ENCODE measurements at regions not wholly inside any gene's neighbourhood (a gene's known extent, or its start where the extent isn't known, plus 50 kb on each side); places are given as distances from the start of the nearest gene placed in this dataset.

- DNase-seq, result no peak
- H3K27ac ChIP-seq, result no peak overlapping the region
- H3K27me3 ChIP-seq, result no peaks in the 10 kb centered on the region
- H3K4me3 ChIP-seq, result no peak overlapping the region
- no peak for ATAC-seq
- no peaks in the 10 kb centered on the region for H3K4me1 ChIP-seq
- intact Hi-C loops (cut with DNase I), result no loop called here
- H3K9me3 ChIP-seq, result no peaks in the 10 kb centered on the region
- no peaks in the 10 kb centered on the region for H3K36me3 ChIP-seq
- no peak for TF ChIP-seq CTCF (IDR thresholded peaks at IDR 0.05)
Observed at GRCh38 chr11:129608711-129609110, 206.9 kb upstream of the TMEM45B start.

GRCh38 chr11:129610125-129610524 is 205.5 kb upstream of the TMEM45B start:
- DNase-seq, result no peak
- H3K36me3 ChIP-seq, result no peaks in the 10 kb centered on the region
- H3K9me3 ChIP-seq, result no peaks in the 10 kb centered on the region
- intact Hi-C loops (cut with DNase I), result no loop called here
- no peaks in the 10 kb centered on the region for H3K4me1 ChIP-seq
- H3K27me3 ChIP-seq, result no peaks in the 10 kb centered on the region
- no peak overlapping the region for H3K4me3 ChIP-seq
- no peak overlapping the region for H3K27ac ChIP-seq
- no peak for TF ChIP-seq CTCF (IDR thresholded peaks at IDR 0.05)
- no peak for ATAC-seq

GRCh38 chr11:129610545-129610944 is 205.1 kb upstream of the TMEM45B start:
- no peak for DNase-seq
- H3K4me3 ChIP-seq, result no peak overlapping the region
- no peaks in the 10 kb centered on the region for H3K27me3 ChIP-seq
- no peaks in the 10 kb centered on the region for H3K4me1 ChIP-seq
- no peaks in the 10 kb centered on the region for H3K9me3 ChIP-seq
- H3K27ac ChIP-seq, result no peak overlapping the region
- no peak for TF ChIP-seq CTCF (IDR thresholded peaks at IDR 0.05)
- H3K36me3 ChIP-seq, result no peaks in the 10 kb centered on the region
- intact Hi-C loops (cut with DNase I), result no loop called here
- ATAC-seq, result no peak

- Histone ChIP-seq H3K4me1 (no peaks in the 10 kb centered on the region), H3K27ac (no peak overlapping the region), H3K4me3 (no peak overlapping the region), H3K27me3 (peaks cover 0 to 3% of the 10 kb centered on the region in 2 donors), H3K9me3 (no peaks in the 10 kb centered on the region), H3K36me3 (no peaks in the 10 kb centered on the region)
- intact Hi-C loops (cut with DNase I), result no loop called here
- DNase-seq, result peak in 1 of 4 donors; percentile 6
- TF ChIP-seq CTCF (IDR thresholded peaks at IDR 0.05), result no peak
- no peak for ATAC-seq
Observed at GRCh38 chr11:129611661-129612446, 203.8 kb upstream of the TMEM45B start.

DNA sequence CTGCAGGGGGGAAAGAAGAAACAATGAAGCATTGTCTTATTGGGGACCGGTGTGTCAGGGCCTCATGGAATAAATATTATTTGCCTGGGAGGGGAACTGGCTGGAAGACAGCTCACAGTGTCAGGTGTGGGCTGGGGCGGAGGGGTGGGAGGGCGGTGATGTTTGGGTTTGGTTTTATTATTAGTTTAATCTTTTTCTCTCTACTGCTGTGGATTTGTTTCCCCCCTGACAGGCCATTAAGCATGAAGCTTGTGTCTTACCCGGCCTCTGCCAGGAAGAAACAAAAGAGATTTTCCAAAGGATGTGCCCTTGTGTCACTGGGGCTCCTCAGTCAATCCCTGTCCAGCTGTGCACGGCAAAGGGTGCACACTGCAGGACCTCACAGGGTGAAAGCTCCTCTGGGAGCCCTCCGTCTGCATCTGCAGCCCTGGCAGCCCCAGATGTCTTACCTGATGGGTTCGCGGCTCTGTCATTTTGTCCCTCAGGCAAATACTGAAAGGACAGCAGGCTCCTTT is 203.1 kb upstream of the TMEM45B start:
- no peaks in the 10 kb centered on the region for H3K9me3 ChIP-seq
- no peaks in the 10 kb centered on the region for H3K4me1 ChIP-seq
- H3K27ac ChIP-seq, result no peak overlapping the region
- ATAC-seq, result no peak
- intact Hi-C loops (cut with DNase I), result no loop called here
- H3K4me3 ChIP-seq, result no peak overlapping the region
- DNase-seq, result no peak
- no peak for TF ChIP-seq CTCF (IDR thresholded peaks at IDR 0.05)
- H3K36me3 ChIP-seq, result no peaks in the 10 kb centered on the region
- H3K27me3 ChIP-seq, result peaks cover 0 to 10% of the 10 kb centered on the region in 2 donors

All from left lung (tissue), 4 donors.